GM19351 (cell line): ENCODE measurements at regions not wholly inside any gene's neighbourhood (a gene's known extent, or its start where the extent isn't known, plus 50 kb on each side); places are given as distances from the start of the nearest gene placed in this dataset.

ENCODE experiments used
- ATAC-seq: cut with Tn5 transposase; IDR thresholded peaks from one replicate; pipeline ENCODE4 v1.9.1; 2021; ENCODE audit warnings: mild to moderate bottlenecking, moderate library complexity; ENCODE audit not compliant: unreplicated experiment

GRCh38 chr14:52380294-52380693, 66.2 kb downstream of the PTGER2 start:
- peak; percentile 97 for ATAC-seq
